ENCODE measurements at regions not wholly inside any gene's neighbourhood (a gene's known extent, or its start where the extent isn't known, plus 50 kb on each side); places are given as distances from the start of the nearest gene placed in this dataset.
A peak's percentile ranks its signal among the peaks of the same experiment; 100 is the strongest.

GRCh38 chr3:152097770-152098169 is 171.0 kb upstream of the MBNL1 start:
- no peak for DNase-seq (ENCODE audit: low read depth)

GRCh38 chr3:152100491-152101132 is 168.1 kb upstream of the MBNL1 start:
- DNase-seq (ENCODE audit: low read depth), result no peak

GRCh38 chr3:152102410-152102809 is 166.3 kb upstream of the MBNL1 start:
- no peak for DNase-seq (ENCODE audit: low read depth)

DNA sequence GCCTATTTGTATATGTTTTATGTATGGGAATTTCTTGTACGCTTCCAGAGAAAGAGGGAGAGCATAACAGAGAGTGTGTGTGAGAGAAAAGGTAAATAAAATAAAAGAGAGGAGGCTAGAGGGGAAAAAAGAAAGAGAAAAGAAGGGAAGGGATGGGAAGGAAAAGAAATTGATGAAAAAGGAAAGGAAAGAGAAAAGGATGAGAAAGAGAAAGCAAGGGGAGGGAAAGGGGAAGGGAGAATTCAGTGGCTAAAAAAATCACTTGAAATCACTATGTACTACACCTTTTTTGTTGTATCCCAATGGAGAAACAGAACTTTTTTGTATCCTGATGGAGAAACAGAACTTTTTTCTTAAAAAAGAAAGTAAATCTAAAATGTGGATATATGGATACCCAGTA is 165.5 kb upstream of the MBNL1 start:
- no peak for DNase-seq (ENCODE audit: low read depth)

DNA sequence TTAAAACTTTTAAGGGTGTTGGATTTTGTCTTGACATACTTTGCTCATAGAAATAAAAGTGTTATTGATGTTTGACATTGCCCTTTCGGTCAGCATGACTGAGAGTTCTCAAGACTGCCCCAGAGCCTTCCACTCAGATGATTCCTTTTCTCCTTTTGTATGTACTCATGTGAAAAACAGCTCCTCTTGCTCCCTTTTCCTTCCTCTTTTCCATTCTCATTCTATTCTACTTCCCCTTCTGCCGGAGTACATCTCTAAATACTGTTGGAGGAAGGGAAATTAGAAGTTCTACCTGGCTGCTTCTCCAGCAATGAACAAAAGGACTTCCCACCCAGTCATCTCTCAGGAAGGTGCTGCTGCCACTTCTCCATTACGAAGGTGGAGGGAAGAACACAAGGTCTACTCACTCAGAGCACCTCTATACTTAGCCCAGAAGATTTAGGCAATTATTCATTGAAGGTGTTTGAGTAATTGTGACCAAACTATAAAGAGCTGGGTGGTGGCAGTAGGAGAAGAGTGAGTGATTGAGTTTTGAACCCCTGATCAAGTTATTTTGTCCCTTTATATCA is 163.8 kb upstream of the MBNL1 start:
- DNase-seq (ENCODE audit: low read depth), result no peak

DNA sequence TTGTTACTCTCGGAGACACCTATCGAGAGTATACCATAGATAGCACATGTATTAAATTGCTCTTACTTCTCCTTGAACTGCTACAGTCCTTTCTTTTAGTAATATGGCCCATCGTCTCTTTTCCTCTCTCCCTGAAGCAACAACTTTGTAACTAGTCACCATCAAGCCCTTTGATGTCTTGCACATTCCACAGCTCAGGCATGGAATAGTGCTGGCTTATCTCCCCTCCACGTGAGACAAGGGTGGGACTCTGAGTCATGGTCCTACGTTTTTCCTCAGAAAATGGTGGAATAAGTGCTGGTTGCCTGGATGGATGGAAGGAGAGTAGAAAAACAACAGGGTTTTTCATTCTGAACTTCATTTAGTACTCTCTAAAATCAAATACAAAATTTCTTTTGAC is 163.3 kb upstream of the MBNL1 start:
- peak; percentile 29 for DNase-seq (ENCODE audit: low read depth)

- no peak for DNase-seq (ENCODE audit: low read depth)
Observed at GRCh38 chr3:152109038-152109437, 159.7 kb upstream of the MBNL1 start.

DNA sequence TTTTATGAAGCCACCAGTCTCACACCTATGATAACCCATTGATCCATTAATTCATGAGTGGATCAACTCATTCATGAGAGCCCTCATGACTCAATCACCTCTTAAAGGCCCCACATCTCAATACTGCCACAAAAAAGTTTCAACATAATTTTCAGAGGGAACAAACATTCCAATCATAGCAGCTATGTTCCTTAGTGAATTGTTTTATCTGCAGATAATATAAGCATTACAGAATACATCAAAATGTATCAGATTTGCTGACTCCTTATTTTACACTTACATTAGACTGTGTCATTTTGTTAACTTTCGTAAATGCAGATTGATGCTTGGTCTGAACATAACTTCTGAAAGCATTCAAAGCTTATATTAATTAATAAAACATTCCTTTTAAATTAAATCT is 155.3 kb upstream of the MBNL1 start:
- no peak for DNase-seq (ENCODE audit: low read depth)

DNA sequence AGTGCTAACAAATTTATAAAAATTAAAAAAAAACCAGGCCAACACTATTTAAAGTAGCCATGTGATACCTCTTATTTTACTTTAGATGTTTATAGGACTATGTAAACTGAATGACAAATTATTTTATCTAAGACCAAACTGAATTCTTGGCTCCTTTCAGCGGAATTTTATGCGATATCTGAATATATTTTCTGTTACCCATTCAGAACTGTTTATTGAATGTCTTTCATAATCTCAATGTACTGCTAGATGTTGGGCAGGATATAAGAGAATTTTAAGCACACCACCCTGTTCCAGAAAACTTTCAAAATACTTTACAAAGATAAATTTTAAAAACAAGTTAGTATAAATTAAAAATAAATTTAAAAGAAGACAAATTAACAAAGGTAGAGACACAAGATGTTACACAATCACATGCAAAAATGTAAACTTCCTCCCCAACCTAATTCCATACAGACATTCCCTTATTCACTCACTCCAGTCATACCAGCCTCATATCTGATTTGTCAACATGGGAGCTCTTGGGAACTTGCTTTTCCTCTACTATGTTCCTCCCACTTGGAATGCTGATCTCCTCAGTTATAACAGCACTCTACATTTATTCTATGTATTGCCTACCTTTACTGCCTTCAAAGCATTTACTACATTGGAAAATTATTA is 154.6 kb upstream of the MBNL1 start:
- DNase-seq (ENCODE audit: low read depth), result no peak

GRCh38 chr3:152120601-152121269 is 148.0 kb upstream of the MBNL1 start:
- peak; percentile 10 for DNase-seq (ENCODE audit: low read depth)

DNA sequence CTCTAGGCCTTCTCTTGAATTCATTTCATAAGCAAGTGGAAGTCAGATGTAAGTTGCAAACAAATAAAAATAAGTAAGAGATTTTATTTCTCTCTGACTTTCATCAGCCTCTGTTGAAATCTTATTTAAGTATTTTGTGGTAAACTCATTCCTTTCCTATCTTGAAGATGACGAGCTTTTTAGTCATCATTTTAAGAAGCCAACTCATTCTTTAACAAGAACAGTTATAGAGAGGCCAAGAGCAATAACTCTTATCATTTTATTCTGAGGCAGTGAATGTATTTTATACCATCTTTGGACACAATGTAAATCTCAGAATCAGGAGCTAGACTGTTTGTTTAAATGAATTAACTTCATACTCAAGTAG is 147.5 kb upstream of the MBNL1 start:
- DNase-seq (ENCODE audit: low read depth), result peak; percentile 74

DNA sequence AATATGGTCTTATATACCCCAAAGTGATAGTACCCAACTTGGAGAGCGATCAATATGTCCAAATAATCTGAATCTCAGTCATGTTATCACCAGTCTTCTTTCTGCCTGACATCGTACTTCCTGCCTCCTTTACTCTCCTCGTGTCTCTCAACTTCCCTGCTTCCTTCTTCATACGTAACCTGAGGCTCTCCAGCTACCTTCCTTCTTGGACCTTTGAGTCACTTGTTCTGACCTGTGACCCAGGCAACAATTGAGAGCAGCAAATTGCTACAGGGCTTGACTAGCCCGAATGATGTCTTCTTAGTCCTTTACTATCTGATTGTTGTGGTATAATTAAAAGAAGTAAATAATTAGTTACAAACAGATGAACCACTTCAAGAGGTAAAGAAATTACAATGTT is 145.9 kb upstream of the MBNL1 start:
- DNase-seq (ENCODE audit: low read depth), result no peak

DNA sequence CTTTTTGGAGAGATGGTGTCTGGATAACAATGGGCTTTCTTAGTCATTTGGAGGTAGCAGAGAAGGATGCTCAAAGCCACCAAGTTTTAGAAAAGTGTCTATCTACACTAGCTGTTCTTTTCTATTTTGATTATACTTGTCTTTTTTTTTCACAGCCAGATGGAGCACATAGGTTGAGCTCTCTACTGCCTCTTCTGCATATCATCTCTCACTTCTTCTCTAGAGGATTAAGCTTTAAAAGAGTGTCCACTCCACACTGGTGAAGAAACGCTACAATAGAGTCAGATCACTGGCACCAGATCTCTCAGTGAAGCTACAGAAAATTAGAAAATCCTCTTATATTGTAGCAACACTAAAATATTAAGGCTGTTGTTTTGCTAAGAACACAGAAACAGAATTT is 145.3 kb upstream of the MBNL1 start:
- no peak for DNase-seq (ENCODE audit: low read depth)

GRCh38 chr3:152126260-152126659 is 142.5 kb upstream of the MBNL1 start:
- DNase-seq (ENCODE audit: low read depth), result peak; percentile 31

GRCh38 chr3:152127058-152127457 is 141.7 kb upstream of the MBNL1 start:
- DNase-seq (ENCODE audit: low read depth), result no peak

DNA sequence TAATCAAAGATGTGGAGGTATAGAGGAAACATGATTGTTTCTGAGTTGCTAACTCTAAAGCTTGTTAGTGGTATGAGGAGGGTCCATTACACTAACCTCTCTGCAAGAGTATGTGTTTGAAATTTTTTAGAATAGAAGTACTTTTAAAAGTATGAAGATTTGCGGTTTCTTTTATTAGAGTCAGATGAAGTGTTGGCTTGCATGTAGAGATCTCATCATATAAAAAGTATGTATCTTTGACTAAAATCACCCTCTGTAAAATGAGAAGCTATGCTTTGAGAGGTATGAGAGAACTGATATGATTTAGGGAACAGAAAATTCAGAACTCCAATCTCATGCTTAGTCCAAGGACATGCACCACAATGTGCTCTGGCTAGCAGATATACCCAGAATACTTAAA is 140.4 kb upstream of the MBNL1 start:
- DNase-seq (ENCODE audit: low read depth), result no peak

GRCh38 chr3:152139651-152140050 is 129.1 kb upstream of the MBNL1 start:
- DNase-seq (ENCODE audit: low read depth), result no peak

DNA sequence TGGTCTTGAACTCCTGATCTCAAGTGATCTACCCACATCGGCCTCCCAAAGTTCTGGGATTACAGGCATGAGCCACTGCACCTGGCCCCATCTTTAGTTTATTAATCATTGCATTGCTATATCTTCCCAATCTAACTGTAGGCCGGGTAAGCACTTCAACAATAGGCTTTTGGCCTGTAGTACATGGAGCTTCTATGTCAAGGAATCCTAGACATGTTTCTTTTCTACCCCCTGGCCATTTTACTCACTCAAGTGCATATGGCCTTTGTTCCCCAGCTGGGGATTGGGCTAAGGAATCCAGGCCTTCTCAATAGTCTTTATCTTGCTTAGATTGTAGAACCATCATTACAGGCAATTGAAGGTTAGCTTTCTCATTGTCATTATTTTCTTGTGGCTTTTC is 122.3 kb upstream of the MBNL1 start:
- no peak for DNase-seq (ENCODE audit: low read depth)

GRCh38 chr3:152147748-152148147 is 121.0 kb upstream of the MBNL1 start:
- DNase-seq (ENCODE audit: low read depth), result no peak

DNA sequence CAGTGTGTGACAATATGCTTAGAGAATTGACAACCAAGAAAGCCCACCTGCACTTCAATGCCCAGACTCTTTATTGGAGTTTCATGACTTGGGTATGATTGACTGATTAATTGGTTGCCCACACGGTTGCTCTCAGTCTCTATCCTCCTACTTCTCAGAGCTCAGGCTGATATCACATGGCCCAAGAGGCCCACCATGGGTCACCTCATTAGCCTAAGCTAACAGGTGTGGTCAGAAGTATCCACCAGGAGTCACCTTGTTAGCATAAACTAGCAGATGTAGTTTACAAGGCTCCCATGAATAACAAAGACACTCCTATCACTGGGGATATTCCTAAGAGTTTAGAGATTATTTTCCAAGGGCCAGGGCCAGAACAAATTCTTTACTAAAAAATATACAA is 120.2 kb upstream of the MBNL1 start:
- no peak for DNase-seq (ENCODE audit: low read depth)

- DNase-seq (ENCODE audit: low read depth), result no peak
Observed at GRCh38 chr3:152149832-152150231, 118.9 kb upstream of the MBNL1 start.

- DNase-seq (ENCODE audit: low read depth), result no peak
Observed at GRCh38 chr3:152151216-152151876, 117.4 kb upstream of the MBNL1 start.
